CD4-positive, alpha-beta T cell (primary cell): ENCODE measurements at regions not wholly inside any gene's neighbourhood (a gene's known extent, or its start where the extent isn't known, plus 50 kb on each side); places are given as distances from the start of the nearest gene placed in this dataset.

ENCODE experiments used
- ATAC-seq: fragments of 200-7000 bp; cut with Tn5 transposase; one replicate; pipeline ENCODE4 v1.10.0; 2022; ENCODE audit warnings: mild to moderate bottlenecking; ENCODE audit not compliant: poor library complexity
- CTCF ChIA-PET: fragments of 350-600 bp; sonication (Branson Sonifier 250); formaldehyde crosslinking; loops from one replicate; lab custom pipeline; 2021; ENCODE audit warnings: antibody characterized with exemption, inconsistent platforms; lab: Charles Lee
- POLR2A ChIA-PET: fragments of 350-600 bp; sonication (Branson Sonifier 250); formaldehyde crosslinking; loops from one replicate; lab custom pipeline; 2021; ENCODE audit warnings: antibody characterized with exemption, inconsistent platforms; lab: Charles Lee
- DNase-seq, 14 experiments: peaks; one replicate each; pipeline ENCODE4 v3.0.0-alpha.2; 2013 to 2020; ENCODE audit warnings: mixed read lengths in 2 of 14
- H3K27ac ChIP-seq, 2 donors: one replicate each; pipeline versions ENCODE4 v1.5.1 to v1.7.0; 2013; ENCODE audit warnings: low read length in 2 of 2, low read depth in 1 of 2, mild to moderate bottlenecking in 1 of 2
- H3K27me3 ChIP-seq, 2 experiments: 1 replicate in 1 of 2; 2 replicates in 1 of 2; pipeline versions ENCODE4 v1.6.1 to v1.7.0; 2013; ENCODE audit warnings: low read length in 2 of 2, control low read depth in 1 of 2, mild to moderate bottlenecking in 1 of 2, moderate library complexity in 1 of 2; ENCODE audit not compliant: insufficient read depth in 2 of 2, control insufficient read depth in 1 of 2
- H3K36me3 ChIP-seq: one replicate; pipeline ENCODE4 v1.6.1; 2013; ENCODE audit warnings: low read length, control low read depth; ENCODE audit not compliant: insufficient read depth
- H3K4me1 ChIP-seq: one replicate; pipeline ENCODE4 v1.6.1; 2013; ENCODE audit warnings: low read length, control low read depth; ENCODE audit not compliant: insufficient read depth
- H3K4me3 ChIP-seq: one replicate; pipeline ENCODE4 v1.5.1; 2013; ENCODE audit warnings: mild to moderate bottlenecking, low read length, moderate library complexity
- H3K9me3 ChIP-seq, 2 experiments: 1 replicate in 1 of 2; 2 replicates in 1 of 2; pipeline versions ENCODE4 v1.6.1 to v1.7.0; 2013; ENCODE audit warnings: low read length in 2 of 2, mild to moderate bottlenecking in 2 of 2, control low read depth in 1 of 2, moderate library complexity in 1 of 2; ENCODE audit not compliant: control insufficient read depth in 1 of 2, insufficient read depth in 1 of 2
- H3K27ac Mint-ChIP-seq: one replicate; pipeline ENCODE4 v1.8.0; 2020; ENCODE audit warnings: mixed read lengths
- H3K27me3 Mint-ChIP-seq: one replicate; pipeline ENCODE4 v1.8.0; 2021; ENCODE audit warnings: mixed read lengths
- H3K36me3 Mint-ChIP-seq: one replicate; pipeline ENCODE4 v1.8.0; 2021; ENCODE audit warnings: low read depth, mixed read lengths
- H3K4me1 Mint-ChIP-seq: one replicate; pipeline ENCODE4 v1.8.0; 2021; ENCODE audit warnings: low read depth, mixed read lengths
- H3K4me3 Mint-ChIP-seq: one replicate; pipeline ENCODE4 v1.8.0; 2020; ENCODE audit warnings: mild to moderate bottlenecking, mixed read lengths
- H3K9me3 Mint-ChIP-seq: one replicate; pipeline ENCODE4 v1.8.0; 2020; ENCODE audit warnings: mixed read lengths
- intact Hi-C, 2 experiments: fragments of 100-400 bp; cut with DNase I in 1 of 2; cut with micrococcal nuclease in 1 of 2; formaldehyde crosslinking; loops; one replicate each; pipeline versions ENCODE4 v1.15.1 to v1.9.0; 2023 to 2025; cut with DNase I, micrococcal nuclease
- TF ChIP-seq, protein P1 (sequence below): fragments of 200-600 bp; IDR thresholded peaks from one replicate; pipeline ENCODE4 v1.8.0; 2022; ENCODE audit warnings: antibody characterized with exemption, mild to moderate bottlenecking

DNA sequence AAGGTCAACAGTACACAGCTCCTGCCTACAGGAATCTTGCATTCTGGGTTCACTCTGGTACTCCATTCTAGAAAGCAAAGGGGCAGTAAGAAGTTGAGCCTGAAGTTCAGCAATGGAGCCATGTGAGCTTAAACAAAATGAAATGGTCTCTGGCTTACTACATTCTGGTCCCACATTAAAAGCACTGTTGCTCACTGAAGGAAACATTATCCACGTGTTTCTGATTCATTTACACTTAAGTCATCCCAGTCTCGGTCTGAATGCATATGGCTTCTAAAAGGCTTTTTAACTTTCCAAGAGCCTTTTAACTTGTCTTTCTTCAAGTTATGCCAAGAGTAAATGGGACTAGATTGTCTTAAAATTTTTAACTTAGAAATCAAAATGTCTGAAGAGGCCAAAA is 177.8 kb downstream of the LNPK start:
- ATAC-seq (no peak), DNase-seq (no peak)
- H3K36me3 Mint-ChIP-seq, result no peaks in the 10 kb centered on the region
- H3K4me3 ChIP-seq, result no peak overlapping the region
- TF ChIP-seq, protein P1, sequence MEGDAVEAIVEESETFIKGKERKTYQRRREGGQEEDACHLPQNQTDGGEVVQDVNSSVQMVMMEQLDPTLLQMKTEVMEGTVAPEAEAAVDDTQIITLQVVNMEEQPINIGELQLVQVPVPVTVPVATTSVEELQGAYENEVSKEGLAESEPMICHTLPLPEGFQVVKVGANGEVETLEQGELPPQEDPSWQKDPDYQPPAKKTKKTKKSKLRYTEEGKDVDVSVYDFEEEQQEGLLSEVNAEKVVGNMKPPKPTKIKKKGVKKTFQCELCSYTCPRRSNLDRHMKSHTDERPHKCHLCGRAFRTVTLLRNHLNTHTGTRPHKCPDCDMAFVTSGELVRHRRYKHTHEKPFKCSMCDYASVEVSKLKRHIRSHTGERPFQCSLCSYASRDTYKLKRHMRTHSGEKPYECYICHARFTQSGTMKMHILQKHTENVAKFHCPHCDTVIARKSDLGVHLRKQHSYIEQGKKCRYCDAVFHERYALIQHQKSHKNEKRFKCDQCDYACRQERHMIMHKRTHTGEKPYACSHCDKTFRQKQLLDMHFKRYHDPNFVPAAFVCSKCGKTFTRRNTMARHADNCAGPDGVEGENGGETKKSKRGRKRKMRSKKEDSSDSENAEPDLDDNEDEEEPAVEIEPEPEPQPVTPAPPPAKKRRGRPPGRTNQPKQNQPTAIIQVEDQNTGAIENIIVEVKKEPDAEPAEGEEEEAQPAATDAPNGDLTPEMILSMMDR, result no peak
- POLR2A ChIA-PET, result no interaction called here
- no peaks in the 10 kb centered on the region for H3K9me3 Mint-ChIP-seq
- H3K4me1 ChIP-seq, result no peaks in the 10 kb centered on the region
- intact Hi-C loops, result no loop called here
- peaks cover 36% of the 10 kb centered on the region for H3K27me3 Mint-ChIP-seq
- H3K4me3 Mint-ChIP-seq, result no peak overlapping the region
- no peaks in the 10 kb centered on the region for H3K9me3 ChIP-seq
- H3K27ac ChIP-seq, result no peak overlapping the region
- no peak overlapping the region for H3K27ac Mint-ChIP-seq
- H3K36me3 ChIP-seq, result no peaks in the 10 kb centered on the region
- no peaks in the 10 kb centered on the region for H3K27me3 ChIP-seq
- no peaks in the 10 kb centered on the region for H3K4me1 Mint-ChIP-seq
- CTCF ChIA-PET, result no interaction called here

DNA sequence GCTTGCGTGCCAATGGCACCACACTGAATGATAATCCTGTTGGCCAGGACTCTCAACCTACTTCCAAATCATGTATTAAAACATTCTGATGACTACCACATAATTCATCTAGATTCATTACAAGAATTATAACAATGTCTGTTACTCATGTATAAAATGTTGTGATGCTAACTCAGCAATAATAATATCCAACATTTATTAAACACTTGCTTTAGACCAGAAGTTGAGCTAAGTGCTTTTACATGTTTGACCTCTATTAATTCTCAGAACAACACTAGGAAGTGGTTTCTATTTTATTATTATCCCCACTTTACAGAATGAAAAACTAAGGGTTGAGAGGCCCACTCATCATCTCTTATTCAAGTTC is 178.4 kb downstream of the LNPK start:
- TF ChIP-seq, protein P1, result no peak
- Histone ChIP-seq H3K27me3 (no peaks in the 10 kb centered on the region), H3K36me3 (no peaks in the 10 kb centered on the region), H3K4me3 (no peak overlapping the region), H3K27ac (no peak overlapping the region), H3K4me1 (no peaks in the 10 kb centered on the region), H3K9me3 (no peaks in the 10 kb centered on the region)
- H3K36me3 Mint-ChIP-seq, result no peaks in the 10 kb centered on the region
- no peak overlapping the region for H3K27ac Mint-ChIP-seq
- no peaks in the 10 kb centered on the region for H3K9me3 Mint-ChIP-seq
- ATAC-seq (no peak), DNase-seq (no peak)
- ChIA-PET CTCF (no interaction called here), POLR2A (no interaction called here)
- intact Hi-C loops, result no loop called here
- H3K4me3 Mint-ChIP-seq, result no peak overlapping the region
- peaks cover 38% of the 10 kb centered on the region for H3K27me3 Mint-ChIP-seq
- no peaks in the 10 kb centered on the region for H3K4me1 Mint-ChIP-seq

DNA sequence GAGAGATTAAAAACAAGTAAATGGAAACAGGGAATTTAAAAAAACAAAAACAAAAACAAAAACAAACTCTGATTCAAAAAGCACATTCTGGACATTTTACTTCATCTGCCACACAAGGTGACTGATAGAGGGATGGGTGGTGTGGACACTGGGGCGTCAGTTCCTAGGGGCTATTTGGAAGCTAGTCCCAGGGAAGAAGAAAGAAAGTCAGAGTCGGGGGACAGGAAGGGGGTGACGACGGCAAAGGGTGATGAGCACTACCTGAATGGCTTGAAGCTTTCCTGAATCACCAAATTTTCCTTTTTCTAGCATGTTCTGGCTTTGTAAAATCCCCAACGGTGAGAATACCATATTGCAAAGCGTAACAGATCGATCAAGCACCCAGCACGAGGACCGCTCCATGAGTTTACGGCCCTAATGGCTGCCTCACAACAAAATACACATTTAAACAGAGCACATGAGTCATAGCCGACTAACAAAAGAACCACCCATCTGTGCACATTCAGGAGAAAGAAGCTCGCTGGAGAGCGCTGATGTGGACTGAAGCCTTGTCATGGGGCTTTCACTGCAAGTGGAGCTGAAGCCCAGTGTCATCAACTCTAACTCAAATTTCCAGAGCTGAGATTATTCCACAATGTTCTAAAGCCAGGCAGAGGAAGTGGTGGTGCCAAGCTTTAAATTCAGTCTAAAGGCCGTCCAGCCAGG is 178.9 kb downstream of the LNPK start:
- ChIA-PET POLR2A (no interaction called here), CTCF (no interaction called here)
- intact Hi-C loops, result no loop called here
- Mint-ChIP-seq H3K9me3 (no peaks in the 10 kb centered on the region), H3K4me1 (no peaks in the 10 kb centered on the region), H3K36me3 (no peaks in the 10 kb centered on the region), H3K27me3 (peaks cover 38% of the 10 kb centered on the region), H3K4me3 (no peak overlapping the region), H3K27ac (no peak overlapping the region)
- no peak overlapping the region for H3K27ac ChIP-seq
- no peaks in the 10 kb centered on the region for H3K27me3 ChIP-seq
- H3K9me3 ChIP-seq, result no peaks in the 10 kb centered on the region
- H3K36me3 ChIP-seq, result no peaks in the 10 kb centered on the region
- H3K4me1 ChIP-seq, result no peaks in the 10 kb centered on the region
- no peak for ATAC-seq
- H3K4me3 ChIP-seq, result no peak overlapping the region
- DNase-seq, result no peak
- TF ChIP-seq, protein P1, result no peak
